ENCODE measurements at regions not wholly inside any gene's neighbourhood (a gene's known extent, or its start where the extent isn't known, plus 50 kb on each side); places are given as distances from the start of the nearest gene placed in this dataset.
"Not testable (repeated sequence)": the region's sequence is repeated elsewhere in the genome, so short reads cannot be mapped to it uniquely, and the experiment has no call there.

GRCh38 chr5:17411436-17412402 is 86.3 kb upstream of the TAF11L2 start:
- H3K27ac ChIP-seq: peak overlapping the region; percentile 47; the same call in 1 of the 2 replicates
- H3K36me3 ChIP-seq (ENCODE audit: insufficient read depth, low read length): no peaks in the 10 kb centered on the region
- no peak for DNase-seq (ENCODE audit: low read depth, low spot score)
- H3K4me3 ChIP-seq: no peak overlapping the region
- TF ChIP-seq FOXP2 (optimal IDR thresholded peaks at IDR 0.05; ENCODE audit: control extremely low read depth, extremely low read length, insufficient read depth): no peak
- TF ChIP-seq EZH2 (IDR thresholded peaks at IDR 0.05): no peak
- no peak for TF ChIP-seq POLR2AphosphoS5 (IDR thresholded peaks at IDR 0.05; ENCODE audit: borderline replicate concordance, low read depth, low read length)
- no peaks in the 10 kb centered on the region for H3K9me3 ChIP-seq (ENCODE audit: low read depth, low read length)
- H3K9ac ChIP-seq (ENCODE audit: insufficient read length): peak overlapping the region; percentile 11

DNA sequence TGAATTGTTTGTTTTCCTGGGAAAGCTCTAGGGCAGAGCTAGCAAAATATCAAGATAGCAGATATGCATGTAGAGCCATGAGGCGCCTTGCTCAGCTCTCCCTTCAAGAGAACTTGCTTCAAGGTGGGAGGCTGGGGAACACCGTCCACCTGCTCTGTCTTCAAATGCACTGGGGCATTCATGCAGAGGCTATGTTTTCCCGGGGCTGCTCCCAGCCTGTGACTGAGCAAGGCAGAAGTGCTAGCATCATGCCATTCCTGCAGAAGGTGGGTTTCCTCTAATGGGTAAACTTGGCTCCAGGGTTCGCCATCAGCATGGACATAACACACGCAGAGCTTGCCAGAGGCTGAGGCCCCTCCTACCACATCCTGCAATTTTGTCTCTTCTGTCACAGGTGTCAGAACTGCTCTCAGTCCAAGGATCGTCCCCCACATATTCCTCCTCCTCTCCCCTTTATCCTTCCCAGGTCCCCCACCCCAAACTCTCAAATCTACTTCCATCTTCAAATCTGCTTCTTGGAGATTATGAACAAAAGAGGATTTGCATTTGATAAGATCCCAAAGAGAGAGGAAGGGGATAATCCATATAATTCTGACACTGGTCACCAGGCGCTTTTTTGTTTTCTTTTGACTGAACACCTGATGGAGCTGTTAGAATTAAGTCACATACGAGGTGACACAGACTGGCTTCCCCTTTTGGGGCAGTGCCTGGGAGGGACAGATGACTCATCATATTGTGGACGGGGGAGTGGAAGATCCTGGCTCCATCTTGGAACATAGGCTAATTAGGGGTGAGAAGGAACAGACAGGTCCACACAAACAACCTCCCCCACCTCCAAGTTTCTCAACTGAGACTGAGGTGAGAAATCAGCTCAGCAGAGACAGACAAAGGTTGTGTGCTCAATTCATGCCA is 85.0 kb upstream of the TAF11L2 start:
- Histone ChIP-seq H3K36me3 (ENCODE audit: insufficient read depth, low read length) (no peaks in the 10 kb centered on the region), H3K9ac (ENCODE audit: insufficient read length) (no peak overlapping the region), H3K4me3 (no peak overlapping the region), H3K9me3 (ENCODE audit: low read depth, low read length) (no peaks in the 10 kb centered on the region), H3K27ac (no peak overlapping the region)
- no peak for DNase-seq (ENCODE audit: low read depth, low spot score)
- no peak for TF ChIP-seq EZH2 (IDR thresholded peaks at IDR 0.05)
- no peak for TF ChIP-seq POLR2AphosphoS5 (IDR thresholded peaks at IDR 0.05; ENCODE audit: borderline replicate concordance, low read depth, low read length)
- no peak for TF ChIP-seq FOXP2 (optimal IDR thresholded peaks at IDR 0.05; ENCODE audit: control extremely low read depth, extremely low read length, insufficient read depth)

DNA sequence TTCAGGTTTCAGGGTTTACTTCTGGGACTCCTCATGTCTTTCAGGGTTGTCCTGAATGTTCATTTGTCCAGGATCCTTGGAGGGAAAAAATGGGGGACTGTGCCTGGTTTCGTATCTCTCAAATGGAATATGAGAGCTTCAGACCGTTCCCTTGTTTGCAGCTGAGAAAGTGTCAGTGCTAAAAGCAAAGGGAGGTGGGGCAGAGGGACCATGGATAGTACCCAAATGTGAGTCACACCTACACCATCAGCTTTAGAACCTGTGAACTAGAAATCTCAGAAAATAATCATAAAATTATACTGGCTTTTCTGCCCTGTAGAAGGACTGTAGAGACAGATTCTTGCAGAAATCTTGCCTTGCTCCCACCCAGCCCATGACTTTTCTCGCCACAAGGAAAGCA is 84.3 kb upstream of the TAF11L2 start:
- Histone ChIP-seq H3K9me3 (ENCODE audit: low read depth, low read length) (no peaks in the 10 kb centered on the region), H3K36me3 (ENCODE audit: insufficient read depth, low read length) (no peaks in the 10 kb centered on the region), H3K9ac (ENCODE audit: insufficient read length) (no peak overlapping the region), H3K4me3 (no peak overlapping the region), H3K27ac (no peak overlapping the region)
- TF ChIP-seq FOXP2 (optimal IDR thresholded peaks at IDR 0.05; ENCODE audit: control extremely low read depth, extremely low read length, insufficient read depth): no peak
- no peak for TF ChIP-seq EZH2 (IDR thresholded peaks at IDR 0.05)
- no peak for TF ChIP-seq POLR2AphosphoS5 (IDR thresholded peaks at IDR 0.05; ENCODE audit: borderline replicate concordance, low read depth, low read length)
- no peak for DNase-seq (ENCODE audit: low read depth, low spot score)

GRCh38 chr5:17415321-17415758 is 82.7 kb upstream of the TAF11L2 start:
- Histone ChIP-seq H3K9me3 (ENCODE audit: low read depth, low read length) (no peaks in the 10 kb centered on the region), H3K9ac (ENCODE audit: insufficient read length) (no peak overlapping the region), H3K4me3 (no peak overlapping the region), H3K36me3 (ENCODE audit: insufficient read depth, low read length) (no peaks in the 10 kb centered on the region), H3K27ac (no peak overlapping the region)
- DNase-seq (ENCODE audit: low read depth, low spot score): no peak
- TF ChIP-seq FOXP2 (optimal IDR thresholded peaks at IDR 0.05; ENCODE audit: control extremely low read depth, extremely low read length, insufficient read depth) (no peak), EZH2 (IDR thresholded peaks at IDR 0.05) (no peak), POLR2AphosphoS5 (IDR thresholded peaks at IDR 0.05; ENCODE audit: borderline replicate concordance, low read depth, low read length) (no peak)

DNA sequence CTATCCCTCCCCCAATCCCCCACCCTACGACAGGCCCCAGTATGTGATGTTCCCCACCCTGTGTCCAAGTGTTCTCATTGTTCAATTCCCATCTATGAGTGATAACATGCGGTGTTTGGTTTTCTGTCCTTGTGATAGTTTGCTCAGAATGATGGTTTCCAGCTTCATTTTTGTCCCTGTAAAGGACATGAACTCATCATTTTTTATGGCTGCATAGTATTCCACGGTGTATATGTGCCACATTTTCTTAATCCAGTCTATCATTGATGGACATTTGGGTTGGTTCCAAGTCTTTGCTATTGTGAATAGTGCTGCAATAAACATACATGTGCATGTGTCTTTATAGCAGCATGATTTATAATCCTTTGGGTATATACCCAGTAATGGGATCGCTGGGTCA is 81.7 kb upstream of the TAF11L2 start:
- not testable (repeated sequence) for DNase-seq (ENCODE audit: low read depth, low spot score); H3K9ac ChIP-seq (ENCODE audit: insufficient read length); H3K4me3 ChIP-seq; H3K9me3 ChIP-seq (ENCODE audit: low read depth, low read length); H3K36me3 ChIP-seq (ENCODE audit: insufficient read depth, low read length); H3K27ac ChIP-seq

DNA sequence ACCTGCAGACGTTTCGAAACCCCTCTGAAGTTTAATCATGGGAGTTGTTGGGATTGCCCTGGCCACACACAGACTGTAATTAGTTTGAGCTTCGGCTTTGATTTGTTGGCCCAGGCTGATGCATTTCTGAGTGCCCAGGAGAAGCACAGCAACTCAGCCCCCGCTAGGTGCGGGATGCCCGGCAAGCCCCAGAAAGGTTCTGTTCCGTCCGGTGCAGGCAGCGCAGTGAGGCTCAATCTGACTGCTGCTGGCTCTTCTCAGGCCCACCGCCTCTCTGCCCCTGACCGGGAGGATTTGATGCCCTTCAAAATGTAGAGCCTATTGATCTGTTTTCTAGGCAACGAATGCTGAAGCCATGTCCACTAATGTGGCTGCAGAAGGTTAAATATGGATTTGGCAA is 73.4 kb upstream of the TAF11L2 start:
- H3K9me3 ChIP-seq (ENCODE audit: low read depth, low read length): no peaks in the 10 kb centered on the region
- H3K27ac ChIP-seq: no peak overlapping the region
- H3K4me3 ChIP-seq: no peak overlapping the region
- DNase-seq (ENCODE audit: low read depth, low spot score): no peak
- TF ChIP-seq FOXP2 (optimal IDR thresholded peaks at IDR 0.05; ENCODE audit: control extremely low read depth, extremely low read length, insufficient read depth): no peak
- TF ChIP-seq POLR2AphosphoS5 (IDR thresholded peaks at IDR 0.05; ENCODE audit: borderline replicate concordance, low read depth, low read length): no peak
- H3K9ac ChIP-seq (ENCODE audit: insufficient read length): no peak overlapping the region
- H3K36me3 ChIP-seq (ENCODE audit: insufficient read depth, low read length): no peaks in the 10 kb centered on the region

GRCh38 chr5:17425385-17426070 is 72.5 kb upstream of the TAF11L2 start:
- Histone ChIP-seq H3K4me3 (no peak overlapping the region), H3K9me3 (ENCODE audit: low read depth, low read length) (no peaks in the 10 kb centered on the region), H3K9ac (ENCODE audit: insufficient read length) (no peak overlapping the region), H3K36me3 (ENCODE audit: insufficient read depth, low read length) (no peaks in the 10 kb centered on the region), H3K27ac (no peak overlapping the region)
- DNase-seq (ENCODE audit: low read depth, low spot score): no peak
- TF ChIP-seq POLR2AphosphoS5 (IDR thresholded peaks at IDR 0.05; ENCODE audit: borderline replicate concordance, low read depth, low read length) (no peak), FOXP2 (optimal IDR thresholded peaks at IDR 0.05; ENCODE audit: control extremely low read depth, extremely low read length, insufficient read depth) (no peak), EZH2 (IDR thresholded peaks at IDR 0.05) (no peak)

All from SK-N-MC (cell line).